HG02759 (cell line): ENCODE measurements at regions not wholly inside any gene's neighbourhood (a gene's known extent, or its start where the extent isn't known, plus 50 kb on each side); places are given as distances from the start of the nearest gene placed in this dataset.
"Not testable (repeated sequence)": the region's sequence is repeated elsewhere in the genome, so short reads cannot be mapped to it uniquely, and the experiment has no call there.

Experiments
- ATAC-seq: cut with Tn5 transposase; IDR thresholded peaks from one replicate; pipeline ENCODE4 v1.9.1; 2021; ENCODE audit warnings: mild to moderate bottlenecking, moderate library complexity; ENCODE audit not compliant: unreplicated experiment

- ATAC-seq = no peak
Observed at GRCh38 chr7:93750986-93751385, 139.6 kb downstream of the TFPI2 start.

- ATAC-seq = no peak
Observed at GRCh38 chr7:93747019-93747418, 143.5 kb downstream of the TFPI2 start.

DNA sequence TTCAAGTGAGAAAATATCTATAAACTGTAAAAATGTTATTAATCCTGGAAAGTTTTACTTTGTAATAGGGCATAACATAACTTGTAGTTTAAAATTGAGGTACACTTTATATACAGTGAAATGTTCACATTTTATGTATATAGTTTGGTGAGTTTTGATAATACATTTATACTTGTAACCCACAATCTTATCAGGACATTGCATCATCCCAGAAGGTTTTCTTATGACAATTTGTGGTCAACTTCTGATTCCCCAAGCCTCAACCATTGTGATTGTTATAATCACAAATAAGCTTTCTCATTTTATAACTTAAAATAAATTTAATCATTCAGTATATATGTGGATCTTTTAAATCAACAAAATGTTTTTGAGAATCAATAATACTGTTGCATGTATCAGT lies 151.1 kb downstream of the TFPI2 start:
- ATAC-seq = no peak

DNA sequence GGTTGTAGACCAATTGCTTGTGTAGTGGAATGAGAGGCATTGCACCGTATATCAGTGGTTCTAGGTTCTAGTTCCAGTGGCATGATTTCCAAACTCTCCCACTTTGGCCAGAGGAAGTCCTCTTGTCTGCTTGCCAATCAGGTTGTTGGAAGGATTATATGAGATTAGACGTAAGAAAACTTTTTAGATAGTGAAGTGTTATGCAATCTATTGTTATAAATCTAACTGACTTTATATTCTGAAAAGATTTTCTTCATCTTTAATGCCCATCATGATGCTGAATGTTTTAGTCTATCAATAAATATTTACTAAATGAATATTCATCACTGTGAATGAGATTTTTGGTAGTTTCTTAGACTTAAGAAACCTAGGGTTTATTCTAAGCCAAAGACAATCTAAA lies 152.6 kb downstream of the TFPI2 start:
- no peak for ATAC-seq

- ATAC-seq = no peak
Observed at GRCh38 chr7:93736668-93737369, 153.7 kb downstream of the TFPI2 start.

GRCh38 chr7:93728292-93728691 lies 153.8 kb upstream of the CALCR start:
- ATAC-seq = no peak

- no peak for ATAC-seq
Observed at GRCh38 chr7:93725954-93726353, 151.4 kb upstream of the CALCR start.

- no peak for ATAC-seq
Observed at GRCh38 chr7:93723424-93724124, 149.1 kb upstream of the CALCR start.

DNA sequence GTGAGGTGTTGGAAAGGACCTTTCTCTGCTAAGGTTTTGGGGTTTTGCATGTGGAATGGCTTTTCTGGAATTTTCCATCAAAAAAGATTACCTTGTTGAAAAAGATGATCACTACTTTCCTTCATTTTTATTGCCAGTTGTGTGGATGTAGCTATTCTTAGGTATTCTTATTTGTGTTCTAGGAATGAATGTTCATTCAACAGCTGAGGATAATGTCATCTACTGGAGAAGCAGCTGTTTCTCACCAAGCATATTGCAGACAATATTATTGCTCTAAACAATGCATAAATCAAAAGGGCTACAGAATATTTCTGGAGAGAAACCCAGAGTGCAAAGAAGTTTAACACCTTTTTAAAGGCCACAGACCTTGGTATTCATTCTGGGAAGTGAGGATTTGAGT lies 145.6 kb upstream of the CALCR start:
- no peak for ATAC-seq

DNA sequence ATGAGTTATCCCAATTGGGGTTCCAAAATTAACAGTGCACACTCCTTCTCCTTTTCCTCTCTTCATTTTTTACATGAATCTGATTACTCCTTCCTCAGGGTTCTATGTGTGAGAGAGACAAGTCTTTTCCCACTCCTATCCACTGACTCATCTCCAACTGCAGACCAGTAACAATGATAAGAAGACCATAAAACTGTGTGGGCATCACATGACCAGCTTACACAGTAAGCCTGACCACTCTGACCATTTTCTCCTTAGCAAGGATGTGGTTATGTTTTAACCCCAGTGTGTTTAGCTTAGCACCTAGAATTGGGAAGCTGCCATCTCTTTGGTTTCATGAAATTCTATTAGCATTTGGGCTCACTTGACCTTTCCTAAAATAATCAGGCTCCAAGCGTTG lies 145.0 kb upstream of the CALCR start:
- ATAC-seq = no peak

DNA sequence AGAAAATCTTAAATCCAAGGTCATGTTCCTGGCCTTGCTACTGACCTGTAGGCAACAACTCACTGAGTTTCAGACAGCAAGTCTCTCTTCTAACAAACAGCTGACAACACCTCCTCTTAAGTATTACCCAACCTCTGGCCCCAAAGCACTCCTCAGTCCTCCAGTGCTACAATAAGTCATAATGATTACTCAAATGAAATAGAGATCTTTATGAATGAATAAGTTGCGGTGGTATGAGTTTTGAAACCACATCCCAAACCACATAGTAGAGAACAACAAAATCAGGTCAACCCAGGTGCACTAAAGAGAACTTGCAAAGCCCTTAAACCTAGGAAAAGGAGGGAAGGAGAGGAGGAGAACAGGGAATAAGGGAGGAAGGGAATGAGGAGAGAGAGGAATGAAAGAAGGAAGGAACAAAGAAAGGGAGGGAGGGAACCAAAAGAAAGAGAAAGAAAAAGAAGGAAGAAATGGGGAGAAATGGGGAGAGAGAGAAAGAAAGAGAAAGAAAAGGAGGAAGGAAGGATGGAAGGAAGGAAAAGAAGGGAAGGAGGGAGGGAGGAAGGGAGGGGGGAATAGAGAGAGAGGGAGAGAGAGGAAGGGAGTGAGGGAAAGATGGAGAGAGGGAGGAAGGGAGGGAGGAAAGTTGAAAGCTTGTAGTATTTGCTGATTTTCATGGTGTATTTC lies 142.8 kb upstream of the CALCR start:
- ATAC-seq = no peak

DNA sequence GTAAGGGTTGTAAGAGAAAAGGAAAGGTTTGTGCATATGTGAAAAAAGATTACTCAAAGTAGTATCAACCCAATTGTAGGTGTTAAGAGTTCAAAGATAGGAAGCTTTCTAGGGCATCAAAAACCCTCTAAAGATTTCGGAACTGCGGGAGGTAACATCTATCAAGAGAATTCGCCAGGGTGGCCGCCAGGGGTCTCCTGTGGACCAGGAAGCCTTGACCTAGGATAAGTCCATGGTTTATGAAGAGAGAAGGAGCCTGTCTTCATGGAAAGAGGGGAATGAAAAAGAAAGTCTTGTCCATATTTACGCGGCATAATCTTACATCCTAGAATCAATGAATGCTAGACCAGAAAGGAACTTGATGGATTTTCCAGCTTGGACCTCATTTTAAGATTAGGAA lies 140.7 kb upstream of the CALCR start:
- ATAC-seq = peak; percentile 81

DNA sequence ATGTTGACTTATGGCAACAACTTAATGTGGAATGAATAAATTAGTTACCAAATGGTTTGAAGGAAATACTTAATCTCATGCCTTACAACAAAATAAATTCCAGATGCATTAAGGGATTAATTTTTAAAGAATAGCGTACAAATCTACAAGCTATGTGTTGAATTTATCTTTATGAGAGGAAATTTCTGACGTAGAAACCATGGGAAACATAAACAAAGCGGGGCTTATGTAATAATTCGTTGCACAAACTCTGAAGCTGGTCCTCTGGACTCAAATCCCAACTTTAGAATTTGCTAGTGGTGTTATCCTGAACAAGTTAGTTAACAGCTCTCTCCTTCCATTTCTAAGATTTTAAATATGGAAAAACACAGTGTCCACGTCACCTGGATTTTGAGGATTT lies 137.4 kb upstream of the CALCR start:
- ATAC-seq = no peak

GRCh38 chr7:93708255-93708654 lies 133.7 kb upstream of the CALCR start:
- not testable (repeated sequence) for ATAC-seq

DNA sequence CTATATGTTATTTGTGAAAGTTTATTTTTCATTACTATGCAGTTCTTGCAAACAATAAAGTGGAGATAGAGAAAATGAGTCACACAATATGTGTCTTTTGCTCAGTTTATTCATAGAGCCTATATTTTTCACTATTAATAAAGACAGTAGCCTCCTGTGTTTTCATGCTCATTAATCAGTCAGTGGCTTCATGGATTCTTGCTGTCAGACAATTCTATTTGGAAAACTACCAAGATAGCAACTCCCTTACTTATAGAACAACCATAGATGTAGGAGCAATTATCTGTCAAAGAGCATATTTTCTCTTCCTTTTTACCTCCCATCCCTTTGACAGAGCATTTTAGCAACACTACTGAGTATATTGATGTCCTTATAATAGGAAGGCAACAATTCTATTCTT lies 132.7 kb upstream of the CALCR start:
- ATAC-seq = no peak

GRCh38 chr7:93706162-93706561 lies 131.6 kb upstream of the CALCR start:
- ATAC-seq = not testable (repeated sequence)

- no peak for ATAC-seq
Observed at GRCh38 chr7:93704217-93704616, 129.7 kb upstream of the CALCR start.

DNA sequence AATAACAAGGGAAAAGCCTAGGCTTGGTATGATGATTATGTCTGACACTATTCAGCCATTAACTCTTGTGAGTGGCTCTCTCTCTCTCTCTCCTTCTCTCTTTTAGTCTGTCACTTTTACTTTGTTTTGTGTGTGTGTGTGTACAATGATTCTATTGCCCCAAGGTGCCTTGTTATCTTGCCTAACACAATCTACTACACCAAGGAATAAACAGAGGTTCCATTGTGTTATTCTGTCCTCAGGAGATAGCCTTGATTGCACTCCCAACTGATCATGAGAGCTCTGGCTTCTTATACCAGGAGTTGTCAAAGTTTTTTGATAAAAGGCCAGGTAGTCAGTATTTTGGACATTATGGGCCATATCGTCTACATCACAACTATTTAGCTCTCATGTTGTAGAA lies 123.4 kb upstream of the CALCR start:
- ATAC-seq = no peak

DNA sequence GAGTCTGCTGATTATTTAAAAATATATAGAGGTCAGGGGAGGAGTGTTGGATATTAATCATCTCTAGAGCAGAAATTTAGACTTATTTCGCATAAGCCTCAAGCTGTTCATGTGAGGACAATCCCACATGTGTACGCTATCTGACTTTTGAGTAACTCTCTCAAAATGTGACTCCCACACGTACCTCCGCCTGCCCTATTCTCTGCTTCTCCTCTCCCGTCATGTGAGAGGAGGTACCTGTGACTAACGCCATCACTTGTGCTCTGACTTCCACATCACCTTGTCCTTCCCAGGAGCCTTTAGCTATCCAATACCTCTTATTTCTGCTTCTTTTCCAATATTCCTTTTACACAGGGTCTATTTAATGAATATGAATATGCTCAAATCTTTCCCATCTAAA lies 119.3 kb upstream of the CALCR start:
- no peak for ATAC-seq

DNA sequence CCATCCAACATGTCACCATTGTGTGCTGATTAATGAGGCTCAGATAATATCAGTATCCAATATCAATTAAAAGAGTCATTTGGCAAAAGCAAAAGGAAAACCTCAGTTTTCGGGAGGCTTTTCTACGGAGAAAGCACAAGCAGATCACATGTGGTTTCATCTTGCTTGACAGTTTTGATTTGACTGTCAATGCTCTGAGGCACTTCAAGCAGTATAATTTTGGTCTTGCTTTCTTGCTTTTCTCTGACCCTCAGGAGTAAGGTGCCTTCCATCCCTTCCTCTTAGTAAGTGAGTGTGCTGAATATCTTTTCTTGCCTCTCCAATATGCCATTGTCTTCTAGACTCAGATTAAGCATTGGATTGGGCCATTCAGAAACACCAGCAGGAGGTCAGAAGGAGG lies 115.5 kb upstream of the CALCR start:
- no peak for ATAC-seq

DNA sequence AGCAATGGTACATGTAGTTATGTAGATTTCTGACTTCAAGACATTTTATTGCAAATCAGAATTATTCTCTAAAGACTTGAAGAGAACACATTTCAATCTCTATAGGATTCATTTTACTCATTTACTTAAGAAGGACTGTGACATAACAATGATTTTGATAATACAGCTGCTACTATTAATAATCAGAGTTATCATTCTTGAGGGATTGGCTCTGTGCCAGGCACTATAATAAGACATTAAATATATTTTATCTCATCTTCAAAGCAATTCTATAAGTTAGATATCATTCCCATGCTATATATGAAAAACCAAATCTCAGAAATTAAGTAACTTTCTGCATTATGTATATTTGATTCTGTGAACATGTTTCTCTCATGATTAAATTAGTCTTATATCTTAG lies 103.7 kb upstream of the CALCR start:
- ATAC-seq = no peak
